IgD-negative memory B cell (primary cell): ENCODE measurements at regions not wholly inside any gene's neighbourhood (a gene's known extent, or its start where the extent isn't known, plus 50 kb on each side); places are given as distances from the start of the nearest gene placed in this dataset.
"Not testable (repeated sequence)": the region's sequence is repeated elsewhere in the genome, so short reads cannot be mapped to it uniquely, and the experiment has no call there.

Source experiments
- H3K27ac Mint-ChIP-seq, 3 donors: one replicate each; pipeline ENCODE4 v1.8.0; 2020 to 2022; ENCODE audit warnings: mild to moderate bottlenecking in 3 of 3, mixed read lengths in 3 of 3, moderate library complexity in 1 of 3
- H3K27me3 Mint-ChIP-seq: one replicate; pipeline ENCODE4 v1.8.0; 2021; ENCODE audit warnings: mixed read lengths
- H3K36me3 Mint-ChIP-seq: one replicate; pipeline ENCODE4 v1.8.0; 2020; ENCODE audit warnings: mild to moderate bottlenecking, mixed read lengths
- H3K4me1 Mint-ChIP-seq, 3 donors: one replicate each; pipeline ENCODE4 v1.8.0; 2020 to 2022; ENCODE audit warnings: mixed read lengths in 3 of 3, mild to moderate bottlenecking in 1 of 3
- H3K4me3 Mint-ChIP-seq, 4 donors: one replicate each; pipeline ENCODE4 v1.8.0; 2020 to 2022; ENCODE audit warnings: mild to moderate bottlenecking in 4 of 4, mixed read lengths in 4 of 4, moderate library complexity in 3 of 4
- H3K9me3 Mint-ChIP-seq, 3 donors: one replicate each; pipeline ENCODE4 v1.8.0; 2020 to 2021; ENCODE audit warnings: mixed read lengths in 3 of 3, mild to moderate bottlenecking in 1 of 3

GRCh38 chr11:38019072-38019775 lies 1421.2 kb upstream of the RAG2 start:
- Mint-ChIP-seq H3K4me3 (no peak overlapping the region), H3K27ac (no peak overlapping the region), H3K9me3 (peaks cover 0 to 37% (median 6%) of the 10 kb centered on the region in 3 donors), H3K27me3 (no peaks in the 10 kb centered on the region), H3K36me3 (no peaks in the 10 kb centered on the region), H3K4me1 (no peaks in the 10 kb centered on the region)

GRCh38 chr11:38014405-38014804 lies 1416.4 kb upstream of the RAG2 start:
- Mint-ChIP-seq H3K27me3 (no peaks in the 10 kb centered on the region), H3K27ac (no peak overlapping the region), H3K36me3 (no peaks in the 10 kb centered on the region), H3K9me3 (peaks cover 2 to 6% (median 3%) of the 10 kb centered on the region in 3 donors), H3K4me1 (no peaks in the 10 kb centered on the region), H3K4me3 (no peak overlapping the region)

GRCh38 chr11:38013157-38013556 lies 1415.1 kb upstream of the RAG2 start:
- H3K4me1 Mint-ChIP-seq: no peaks in the 10 kb centered on the region
- H3K27ac Mint-ChIP-seq: no peak overlapping the region
- no peaks in the 10 kb centered on the region for H3K36me3 Mint-ChIP-seq
- no peaks in the 10 kb centered on the region for H3K27me3 Mint-ChIP-seq
- H3K9me3 Mint-ChIP-seq: peaks cover 2 to 6% (median 3%) of the 10 kb centered on the region in 3 donors
- H3K4me3 Mint-ChIP-seq: no peak overlapping the region

GRCh38 chr11:38011496-38011895 lies 1413.5 kb upstream of the RAG2 start:
- no peak overlapping the region for H3K4me3 Mint-ChIP-seq

GRCh38 chr11:38009932-38010331 lies 1411.9 kb upstream of the RAG2 start:
- no peak overlapping the region for H3K4me3 Mint-ChIP-seq
- no peaks in the 10 kb centered on the region for H3K27me3 Mint-ChIP-seq

More at GRCh38 chr11:38011496-38011895, 1413.5 kb upstream of the RAG2 start:
- H3K9me3 Mint-ChIP-seq: peaks cover 2 to 6% (median 4%) of the 10 kb centered on the region in 3 donors
- no peaks in the 10 kb centered on the region for H3K27me3 Mint-ChIP-seq
- H3K36me3 Mint-ChIP-seq: no peaks in the 10 kb centered on the region
- H3K4me1 Mint-ChIP-seq: no peaks in the 10 kb centered on the region
- H3K27ac Mint-ChIP-seq: no peak overlapping the region

GRCh38 chr11:38006466-38006865 lies 1408.4 kb upstream of the RAG2 start:
- no peak overlapping the region for H3K4me3 Mint-ChIP-seq

More at GRCh38 chr11:38009932-38010331, 1411.9 kb upstream of the RAG2 start:
- H3K36me3 Mint-ChIP-seq: peaks cover 2% of the 10 kb centered on the region
- peaks cover 2 to 6% (median 4%) of the 10 kb centered on the region in 3 donors for H3K9me3 Mint-ChIP-seq
- no peaks in the 10 kb centered on the region for H3K4me1 Mint-ChIP-seq
- H3K27ac Mint-ChIP-seq: no peak overlapping the region

GRCh38 chr11:38005597-38005996 lies 1407.6 kb upstream of the RAG2 start:
- Mint-ChIP-seq H3K27ac (no peak overlapping the region), H3K4me1 (no peaks in the 10 kb centered on the region), H3K4me3 (no peak overlapping the region), H3K27me3 (no peaks in the 10 kb centered on the region), H3K36me3 (peaks cover 2% of the 10 kb centered on the region), H3K9me3 (peaks cover 2 to 15% (median 8%) of the 10 kb centered on the region in 3 donors)

More at GRCh38 chr11:38006466-38006865, 1408.4 kb upstream of the RAG2 start:
- H3K27ac Mint-ChIP-seq: no peak overlapping the region
- peaks cover 2 to 15% (median 6%) of the 10 kb centered on the region in 3 donors for H3K9me3 Mint-ChIP-seq
- H3K4me1 Mint-ChIP-seq: no peaks in the 10 kb centered on the region
- H3K36me3 Mint-ChIP-seq: peaks cover 2% of the 10 kb centered on the region
- no peaks in the 10 kb centered on the region for H3K27me3 Mint-ChIP-seq

- Mint-ChIP-seq H3K4me1 (no peaks in the 10 kb centered on the region), H3K27ac (no peak overlapping the region), H3K4me3 (no peak overlapping the region), H3K9me3 (peaks cover 0 to 12% (median 8%) of the 10 kb centered on the region in 3 donors), H3K36me3 (no peaks in the 10 kb centered on the region), H3K27me3 (no peaks in the 10 kb centered on the region)
Measured at GRCh38 chr11:37999171-37999570, 1401.1 kb upstream of the RAG2 start.

- Mint-ChIP-seq H3K27ac (no peak overlapping the region), H3K4me1 (no peaks in the 10 kb centered on the region), H3K27me3 (no peaks in the 10 kb centered on the region), H3K9me3 (peaks cover 0 to 10% (median 10%) of the 10 kb centered on the region in 3 donors), H3K4me3 (no peak overlapping the region), H3K36me3 (no peaks in the 10 kb centered on the region)
Measured at GRCh38 chr11:37995886-37996285, 1397.8 kb upstream of the RAG2 start.

GRCh38 chr11:37988031-37988430 lies 1390.0 kb upstream of the RAG2 start:
- Mint-ChIP-seq H3K4me3 (no peak overlapping the region), H3K4me1 (no peaks in the 10 kb centered on the region), H3K27ac (peak overlapping the region in 1 of 3 donors; percentile 24), H3K9me3 (peaks cover 0 to 14% (median 2%) of the 10 kb centered on the region in 3 donors), H3K27me3 (no peaks in the 10 kb centered on the region), H3K36me3 (no peaks in the 10 kb centered on the region)

GRCh38 chr11:37984991-37985390 lies 1387.0 kb upstream of the RAG2 start:
- no peak overlapping the region for H3K4me3 Mint-ChIP-seq
- peaks cover 0 to 13% (median 2%) of the 10 kb centered on the region in 3 donors for H3K9me3 Mint-ChIP-seq
- H3K4me1 Mint-ChIP-seq: no peaks in the 10 kb centered on the region
- no peaks in the 10 kb centered on the region for H3K36me3 Mint-ChIP-seq
- H3K27ac Mint-ChIP-seq: no peak overlapping the region
- H3K27me3 Mint-ChIP-seq: no peaks in the 10 kb centered on the region

GRCh38 chr11:37978647-37979046 lies 1380.6 kb upstream of the RAG2 start:
- Mint-ChIP-seq H3K4me3 (no peak overlapping the region), H3K36me3 (no peaks in the 10 kb centered on the region), H3K4me1 (no peaks in the 10 kb centered on the region), H3K9me3 (peaks cover 0 to 11% (median 2%) of the 10 kb centered on the region in 3 donors), H3K27ac (no peak overlapping the region), H3K27me3 (no peaks in the 10 kb centered on the region)

- Mint-ChIP-seq H3K36me3 (no peaks in the 10 kb centered on the region), H3K4me3 (no peak overlapping the region), H3K9me3 (peaks cover 4 to 20% (median 5%) of the 10 kb centered on the region in 3 donors), H3K4me1 (no peaks in the 10 kb centered on the region), H3K27ac (no peak overlapping the region), H3K27me3 (no peaks in the 10 kb centered on the region)
Measured at GRCh38 chr11:37973941-37974340, 1375.9 kb upstream of the RAG2 start.

GRCh38 chr11:37972691-37973090 lies 1374.7 kb upstream of the RAG2 start:
- Mint-ChIP-seq H3K4me1 (peaks cover 0 to 1% (median 0%) of the 10 kb centered on the region in 3 donors), H3K27me3 (no peaks in the 10 kb centered on the region), H3K9me3 (peaks cover 4 to 17% (median 5%) of the 10 kb centered on the region in 3 donors), H3K36me3 (no peaks in the 10 kb centered on the region), H3K27ac (no peak overlapping the region), H3K4me3 (no peak overlapping the region)

- H3K36me3 Mint-ChIP-seq, H3K4me3 Mint-ChIP-seq, H3K27me3 Mint-ChIP-seq, H3K27ac Mint-ChIP-seq, H3K4me1 Mint-ChIP-seq: not testable (repeated sequence)
- peaks cover 5 to 17% (median 11%) of the 10 kb centered on the region in 3 donors for H3K9me3 Mint-ChIP-seq
Measured at GRCh38 chr11:37969336-37969735, 1371.3 kb upstream of the RAG2 start.

- no peak overlapping the region for H3K4me3 Mint-ChIP-seq
- no peaks in the 10 kb centered on the region for H3K36me3 Mint-ChIP-seq
- peaks cover 5 to 17% (median 12%) of the 10 kb centered on the region in 3 donors for H3K9me3 Mint-ChIP-seq
- no peaks in the 10 kb centered on the region for H3K27me3 Mint-ChIP-seq
- peaks cover 0 to 1% (median 0%) of the 10 kb centered on the region in 3 donors for H3K4me1 Mint-ChIP-seq
- H3K27ac Mint-ChIP-seq: no peak overlapping the region
Measured at GRCh38 chr11:37968148-37968547, 1370.1 kb upstream of the RAG2 start.
